HG03378 (cell line): ENCODE measurements at regions not wholly inside any gene's neighbourhood (a gene's known extent, or its start where the extent isn't known, plus 50 kb on each side); places are given as distances from the start of the nearest gene placed in this dataset.

Experiments used
- ATAC-seq: cut with Tn5 transposase; IDR thresholded peaks from one replicate; pipeline ENCODE4 v1.9.1; 2021; ENCODE audit warnings: mild to moderate bottlenecking, moderate library complexity; ENCODE audit not compliant: unreplicated experiment

DNA sequence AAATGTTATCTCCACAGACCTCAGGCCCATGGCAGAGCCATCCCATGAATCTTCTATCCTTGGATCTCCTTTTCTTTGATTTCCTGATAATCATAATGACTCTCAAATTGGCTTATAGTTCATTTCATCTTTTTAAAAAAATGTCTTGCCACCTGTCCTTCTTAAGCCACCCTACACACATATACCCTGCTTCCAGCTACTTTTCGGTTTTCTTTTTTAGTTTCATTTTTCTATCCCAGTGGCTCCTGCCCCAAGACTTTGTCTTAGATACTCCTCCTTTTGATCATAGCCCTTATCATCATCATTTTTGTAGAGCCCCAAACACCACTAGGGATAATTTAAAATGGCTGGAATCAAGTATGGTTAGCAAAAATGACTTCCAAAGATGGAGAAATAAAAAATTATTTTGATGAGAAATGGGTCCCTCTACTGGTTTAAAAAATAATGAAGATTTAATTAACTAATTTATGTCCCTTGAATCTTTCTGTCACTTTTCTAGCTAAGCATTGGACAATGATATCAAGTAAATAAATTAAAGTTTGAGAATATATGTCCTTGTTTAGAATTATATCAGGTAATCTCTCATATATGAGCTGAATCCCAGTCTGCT lies 277.3 kb upstream of the SEMA3D start:
- no peak for ATAC-seq

DNA sequence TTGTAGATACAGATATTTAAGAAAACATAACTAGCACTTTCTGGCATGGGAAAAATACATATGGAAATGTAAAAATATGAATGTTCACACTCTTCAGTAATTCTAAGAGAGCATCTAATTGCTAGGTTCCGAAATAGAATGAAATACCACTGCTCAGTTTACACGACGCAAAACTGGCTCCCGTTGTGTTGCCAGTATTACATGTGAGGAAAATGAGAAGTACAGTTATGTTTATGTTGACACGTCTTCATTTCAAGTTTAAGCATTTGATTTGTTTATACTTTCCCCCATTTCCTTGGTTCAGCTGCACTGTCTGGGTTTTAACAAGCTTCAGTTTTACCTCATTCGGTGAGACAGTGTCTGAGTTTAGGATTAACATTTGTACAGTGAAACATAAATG lies 275.8 kb upstream of the SEMA3D start:
- ATAC-seq = no peak

DNA sequence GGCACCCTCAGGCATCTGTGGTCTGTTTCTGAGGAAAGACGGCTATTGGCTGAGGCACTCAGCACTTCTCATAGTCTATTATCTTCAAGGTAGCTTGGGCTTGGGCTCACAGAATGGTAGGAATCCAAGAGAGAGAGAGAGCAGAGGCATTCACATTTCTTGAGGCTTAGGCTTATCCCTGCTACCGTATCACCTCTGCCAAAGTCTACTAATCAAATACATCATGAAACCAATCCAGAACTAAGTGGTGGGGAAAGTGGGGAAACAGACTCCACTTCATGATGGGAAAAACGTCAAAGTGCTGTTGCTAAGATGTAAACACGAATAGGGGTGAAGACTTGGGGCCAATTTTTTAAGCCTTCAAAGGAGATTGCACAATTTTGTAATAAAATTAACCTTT lies 271.1 kb upstream of the SEMA3D start:
- no peak for ATAC-seq

DNA sequence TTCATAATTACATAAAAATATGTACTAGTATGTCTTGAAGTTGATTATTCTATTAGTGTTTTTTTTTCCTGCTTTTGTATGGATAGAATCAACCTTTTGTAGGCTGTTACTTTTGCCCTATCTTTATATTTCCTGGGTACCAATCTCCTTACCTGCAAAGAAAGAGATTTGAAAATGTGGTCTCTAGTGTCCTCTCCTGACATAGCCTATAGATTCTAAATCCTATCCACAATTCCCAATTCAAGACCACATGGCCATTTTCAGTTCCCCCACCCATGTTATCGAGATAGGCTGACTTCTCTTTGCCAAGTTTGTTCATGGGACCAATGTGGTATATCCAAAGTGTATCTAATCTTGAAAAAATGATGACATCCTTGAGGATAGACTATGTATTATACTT lies 269.4 kb upstream of the SEMA3D start:
- ATAC-seq = no peak

DNA sequence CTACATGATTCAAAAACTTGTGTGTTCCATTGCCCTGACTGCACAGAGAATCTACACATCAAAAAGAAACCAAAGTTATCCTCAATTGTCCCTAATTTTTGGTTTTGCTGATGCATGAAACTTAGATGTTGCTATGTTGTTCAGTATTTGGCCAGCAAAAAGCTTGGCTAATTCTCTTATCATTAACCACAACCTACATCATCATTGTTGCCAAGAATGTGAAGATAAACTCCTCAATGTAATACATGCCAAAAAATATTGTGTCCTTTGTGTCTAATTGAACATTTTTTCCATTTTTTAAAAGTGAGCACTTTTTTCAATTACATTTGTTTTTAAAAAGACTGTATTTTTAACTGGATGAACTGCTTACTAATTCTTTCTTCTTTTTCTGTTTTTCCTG lies 268.0 kb upstream of the SEMA3D start:
- ATAC-seq = no peak

DNA sequence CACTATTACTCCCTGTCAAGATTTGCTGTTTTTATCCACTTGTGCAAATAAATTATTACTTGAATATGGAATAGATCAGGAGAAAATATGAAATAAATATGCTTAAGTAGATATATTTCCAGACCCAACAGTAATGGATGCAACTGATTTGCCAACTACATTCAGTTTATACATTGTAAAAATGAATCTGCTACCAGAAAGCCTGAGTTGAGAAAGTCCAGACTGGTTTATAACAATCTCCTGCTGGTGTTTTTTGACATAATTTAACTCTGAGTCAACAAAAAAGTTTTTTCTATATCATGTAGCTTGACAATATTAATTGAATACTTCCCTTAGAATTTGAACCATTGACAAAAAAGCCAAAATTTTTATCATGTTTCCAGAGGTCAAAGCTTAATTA lies 265.8 kb upstream of the SEMA3D start:
- no peak for ATAC-seq

DNA sequence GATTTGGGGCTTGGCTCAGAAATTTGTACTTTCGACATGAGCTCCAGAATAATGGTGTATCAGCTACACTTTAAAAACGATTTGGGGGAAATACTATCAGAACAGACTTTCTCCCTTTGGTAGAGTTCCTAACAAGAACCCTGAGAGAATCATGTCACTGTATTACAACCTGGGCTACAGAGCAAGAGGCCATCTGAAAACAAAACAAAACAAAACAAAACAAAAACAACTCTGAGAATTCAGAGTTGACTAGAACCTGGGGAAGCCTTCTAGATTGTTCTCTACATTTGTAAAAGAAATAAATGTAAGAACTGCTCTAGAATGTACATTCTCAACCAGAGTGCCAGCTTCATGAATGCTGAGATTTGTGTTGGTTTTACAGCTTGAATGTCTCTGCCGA lies 262.6 kb upstream of the SEMA3D start:
- no peak for ATAC-seq

DNA sequence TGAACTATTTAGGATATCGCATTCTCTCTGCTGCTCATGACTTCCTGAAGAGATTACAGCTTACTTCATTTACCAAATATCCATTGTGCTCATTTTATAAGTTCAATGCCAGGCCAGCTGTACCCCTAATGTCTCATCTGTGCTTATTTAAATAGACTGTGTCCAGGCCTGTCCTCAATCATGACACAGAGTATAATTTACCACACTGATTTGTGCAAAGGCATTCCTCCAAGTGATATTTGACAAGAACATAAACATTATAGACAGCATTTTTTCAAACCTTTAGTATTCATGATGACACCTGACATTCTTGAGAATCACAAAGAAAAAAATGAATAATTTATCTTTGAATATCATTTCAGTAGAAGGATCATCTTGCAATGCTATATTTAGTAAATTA lies 260.1 kb upstream of the SEMA3D start:
- ATAC-seq = no peak

DNA sequence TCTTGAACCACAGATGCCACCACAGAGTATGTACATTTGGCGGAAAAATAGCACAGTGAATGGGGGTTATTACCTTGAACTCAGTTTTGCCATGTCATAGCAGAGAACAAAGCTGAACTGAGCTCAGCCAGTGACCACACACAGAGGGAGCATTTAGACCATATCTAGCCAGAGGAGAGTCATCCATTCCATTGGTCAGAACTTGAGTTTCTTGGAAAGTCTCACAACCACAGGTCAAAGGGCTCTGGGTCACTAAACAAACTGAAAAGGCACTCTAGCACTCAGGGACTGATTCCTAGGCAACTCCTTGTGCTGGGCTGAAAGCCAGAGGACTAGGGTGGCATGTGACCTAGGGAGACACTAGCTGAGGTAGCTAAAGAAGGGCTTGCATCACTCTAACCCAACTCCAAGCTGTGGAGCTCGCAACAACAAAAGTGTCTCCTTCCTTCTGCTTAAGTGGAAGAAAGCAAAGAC lies 239.7 kb upstream of the SEMA3D start:
- no peak for ATAC-seq

DNA sequence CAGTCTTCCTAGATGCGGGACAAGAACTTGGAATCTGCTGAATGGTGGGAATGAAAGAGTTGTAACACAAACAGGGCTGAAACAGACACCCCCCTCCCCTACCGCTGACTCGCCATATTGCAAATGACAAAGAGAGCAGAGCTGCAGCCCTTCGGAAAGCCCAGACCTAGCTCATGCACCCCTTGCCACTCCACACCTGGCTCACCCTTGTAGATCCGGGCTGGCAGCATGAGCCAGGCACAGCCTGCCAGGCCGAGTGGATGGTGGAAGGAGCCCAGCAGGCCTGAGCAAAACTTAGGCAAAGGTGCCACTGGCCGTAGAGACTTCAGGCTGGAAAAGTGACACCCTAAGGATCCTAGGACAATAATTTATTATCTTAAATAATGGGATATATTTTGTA lies 237.4 kb upstream of the SEMA3D start:
- ATAC-seq = no peak

DNA sequence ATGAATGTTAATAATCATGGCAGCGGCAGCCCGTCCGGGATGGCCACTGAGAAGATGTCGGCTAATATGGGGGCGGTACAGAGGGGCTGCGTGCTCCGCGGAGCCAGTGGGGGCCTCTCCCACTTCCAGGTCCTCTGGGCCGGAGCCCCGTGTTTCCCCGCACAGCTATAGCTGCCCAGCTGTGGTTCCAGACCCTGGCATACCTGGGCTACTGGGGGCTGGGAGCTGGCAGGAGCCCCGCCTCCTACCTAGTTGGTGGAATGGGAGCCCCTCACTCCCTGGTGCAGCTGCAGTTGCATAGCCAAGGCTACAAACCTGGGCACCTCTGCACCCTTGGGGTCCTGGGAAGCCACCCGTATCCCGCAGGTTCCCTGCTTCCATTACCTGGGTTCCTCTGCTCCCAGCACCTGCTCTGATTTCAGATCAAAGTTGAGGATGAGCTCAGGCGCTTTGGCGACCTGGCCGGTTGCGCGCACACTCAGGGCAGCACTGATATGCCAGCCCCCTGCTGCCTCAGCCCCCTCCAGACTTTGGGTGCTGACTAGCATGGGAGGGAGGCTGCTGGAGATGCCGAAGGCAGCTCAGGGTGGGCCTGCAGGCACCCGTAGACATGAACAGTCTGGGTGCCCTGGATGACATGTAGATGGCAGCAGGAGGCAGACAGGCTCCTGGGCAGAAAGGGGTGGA lies 236.5 kb upstream of the SEMA3D start:
- no peak for ATAC-seq

DNA sequence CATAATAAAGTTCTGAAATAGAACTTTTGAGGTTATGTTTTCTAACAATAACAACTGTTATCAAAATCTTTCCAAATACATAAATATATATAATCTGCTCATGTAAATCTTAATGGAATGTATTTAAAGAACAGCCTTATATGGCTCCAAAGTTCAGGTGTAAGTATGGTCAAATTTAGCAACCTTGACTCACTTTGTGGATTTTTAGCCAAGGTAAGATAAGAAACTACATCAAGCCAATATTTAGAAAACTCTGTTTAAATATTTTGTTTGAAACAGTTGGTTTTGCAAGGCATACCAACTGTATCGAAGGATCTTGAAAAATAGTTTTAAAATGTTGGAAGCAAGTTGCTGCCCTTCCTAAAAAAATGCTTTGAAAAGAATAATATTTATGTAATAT lies 228.9 kb upstream of the SEMA3D start:
- no peak for ATAC-seq

DNA sequence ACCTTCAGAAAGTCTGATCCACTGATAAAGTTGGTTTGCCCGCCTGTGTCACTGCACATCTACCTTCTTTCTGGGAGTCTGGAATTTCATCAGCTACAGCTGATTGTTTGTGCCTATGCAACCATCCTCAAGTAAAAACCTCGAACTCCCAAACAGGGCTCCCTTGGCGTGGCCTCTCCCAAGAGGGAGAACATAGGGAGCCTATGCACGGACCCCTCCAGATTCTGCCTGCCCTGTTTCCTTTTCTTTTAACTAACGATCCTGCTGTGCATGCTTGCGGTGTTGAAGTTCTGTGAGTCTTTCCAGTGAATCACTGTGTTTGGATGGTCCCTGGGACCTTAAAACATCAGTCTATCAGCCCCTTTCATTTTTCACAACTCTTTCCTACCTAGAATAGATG lies 226.9 kb upstream of the SEMA3D start:
- ATAC-seq = no peak

DNA sequence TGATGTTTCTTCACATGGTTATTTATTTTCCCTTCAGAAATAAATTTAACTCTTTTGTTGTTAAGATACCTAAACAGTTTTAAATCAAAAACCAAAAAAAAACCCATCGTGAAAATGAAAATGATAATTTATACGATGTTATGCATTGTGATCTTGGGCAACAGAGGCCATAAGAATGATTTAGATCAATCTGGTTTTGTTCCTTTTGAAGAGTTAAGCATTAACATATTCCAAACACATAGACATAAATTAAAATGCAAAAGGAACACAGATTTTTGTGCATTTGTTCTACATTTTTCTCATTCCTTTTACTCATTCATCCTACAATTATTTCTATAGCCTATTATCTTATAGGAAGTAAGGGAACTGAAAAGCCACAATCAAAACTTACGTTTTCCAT lies 226.1 kb upstream of the SEMA3D start:
- ATAC-seq = no peak

DNA sequence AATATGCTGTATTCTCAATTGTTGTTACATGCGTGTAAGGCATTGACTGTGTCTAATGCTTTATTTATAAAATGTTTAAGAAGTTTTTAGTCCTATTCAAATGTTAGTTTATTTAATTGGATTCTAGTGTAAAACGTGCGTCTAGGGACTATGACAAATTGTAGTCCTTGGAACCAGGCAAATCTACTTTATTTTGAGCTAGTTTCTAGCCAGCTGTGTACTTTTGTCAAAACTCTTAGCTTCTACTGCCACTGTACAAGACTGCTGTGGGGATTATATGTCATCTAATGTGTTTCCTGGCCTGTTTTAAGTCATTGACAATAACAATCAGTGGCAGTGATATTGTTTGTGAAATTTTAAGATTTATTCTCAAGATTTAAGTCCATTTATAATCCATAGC lies 220.5 kb upstream of the SEMA3D start:
- no peak for ATAC-seq

DNA sequence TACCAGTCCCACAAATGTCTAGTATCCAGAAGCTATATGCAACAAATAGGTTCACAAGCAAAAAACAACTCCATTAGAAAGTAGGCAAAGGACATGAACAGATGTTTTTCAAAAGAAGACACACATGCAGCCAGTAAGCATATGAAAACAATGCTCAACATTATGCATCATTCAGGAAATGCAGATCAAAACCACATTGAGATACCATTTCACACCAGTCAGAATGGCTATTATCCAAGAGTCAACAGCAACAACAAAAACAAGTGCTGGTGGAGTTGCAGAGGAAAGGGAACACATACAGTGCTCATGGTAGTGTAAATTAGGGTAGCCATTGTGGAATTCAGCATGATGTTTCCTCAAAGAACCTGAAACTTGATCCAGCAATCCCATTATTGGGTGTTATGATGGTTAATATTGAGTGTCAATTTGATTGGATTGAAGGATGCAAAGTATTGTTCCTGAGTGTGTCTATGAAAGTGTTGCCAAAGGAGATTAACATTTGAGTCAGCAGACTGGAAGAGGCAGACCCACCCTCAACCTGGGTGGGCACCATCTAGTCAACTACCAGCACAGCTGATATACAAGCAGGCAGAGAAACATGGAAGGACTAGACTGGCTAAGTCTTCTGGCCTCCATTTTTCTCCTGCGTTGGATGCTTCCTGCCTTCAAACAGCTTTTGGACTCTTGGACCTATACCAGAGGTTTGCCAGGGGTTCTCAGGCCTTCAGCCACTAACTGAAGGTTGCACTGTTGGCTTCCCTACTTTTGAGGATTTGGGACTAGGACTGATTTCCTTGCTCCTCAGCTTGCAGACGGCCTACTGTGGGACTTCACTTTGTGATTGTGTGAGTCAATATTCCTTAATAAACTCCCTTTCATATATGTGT lies 218.4 kb upstream of the SEMA3D start:
- no peak for ATAC-seq

DNA sequence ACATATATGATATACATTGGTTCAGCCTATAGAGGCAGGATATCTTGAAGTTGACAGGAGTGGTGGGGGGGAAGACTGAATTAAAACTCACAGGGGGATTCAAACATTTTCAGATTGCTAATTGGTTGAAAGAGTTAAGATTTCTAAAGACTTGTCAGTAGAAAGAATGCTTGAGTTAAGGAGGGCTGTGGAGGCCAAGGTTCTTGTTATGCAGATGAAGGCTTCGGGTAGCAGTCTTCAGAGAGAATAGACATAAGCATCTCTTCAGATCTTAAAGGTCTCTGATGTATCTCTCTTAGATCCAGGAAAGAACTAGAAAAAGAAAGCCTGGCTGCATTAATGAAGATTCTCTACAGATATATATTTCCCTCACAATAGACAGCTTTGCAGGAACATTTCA lies 209.8 kb upstream of the SEMA3D start:
- no peak for ATAC-seq

DNA sequence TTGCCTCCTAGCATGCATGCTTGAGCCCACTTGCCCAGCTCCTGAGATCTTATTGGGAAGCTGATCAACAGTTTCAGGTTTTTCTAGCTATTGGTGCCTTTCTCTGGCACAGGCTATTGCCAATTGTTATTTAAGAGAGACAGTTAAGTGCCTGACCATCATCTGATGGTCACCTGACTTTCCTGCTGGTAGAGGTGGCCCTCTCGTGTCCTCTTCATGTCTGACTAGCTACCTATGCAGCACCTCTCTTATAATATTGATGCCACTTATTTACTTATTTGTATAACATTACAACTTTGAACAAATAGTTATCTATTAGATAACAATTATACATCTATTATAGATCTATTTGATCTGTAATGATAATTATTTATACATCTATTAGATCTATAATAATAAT lies 205.9 kb upstream of the SEMA3D start:
- no peak for ATAC-seq

DNA sequence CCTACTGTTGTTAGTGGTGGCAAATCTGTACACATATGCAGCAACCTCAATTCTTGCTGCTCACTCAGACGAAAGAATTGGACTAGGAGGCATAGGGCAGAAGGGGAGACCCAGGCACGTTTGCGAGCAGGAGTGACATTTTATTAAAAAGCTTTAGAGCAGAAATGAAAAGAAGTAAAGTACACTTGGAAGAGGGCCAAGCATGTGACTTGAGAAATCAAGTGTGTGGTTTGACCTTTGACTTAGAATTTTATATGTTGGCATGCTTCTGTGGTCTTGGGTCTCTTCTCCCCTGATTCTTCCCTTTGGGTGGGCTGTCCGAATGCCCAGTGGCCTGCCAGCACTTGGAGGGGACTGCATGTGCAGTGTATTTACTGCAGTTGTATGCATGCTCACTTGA lies 205.5 kb upstream of the SEMA3D start:
- no peak for ATAC-seq

DNA sequence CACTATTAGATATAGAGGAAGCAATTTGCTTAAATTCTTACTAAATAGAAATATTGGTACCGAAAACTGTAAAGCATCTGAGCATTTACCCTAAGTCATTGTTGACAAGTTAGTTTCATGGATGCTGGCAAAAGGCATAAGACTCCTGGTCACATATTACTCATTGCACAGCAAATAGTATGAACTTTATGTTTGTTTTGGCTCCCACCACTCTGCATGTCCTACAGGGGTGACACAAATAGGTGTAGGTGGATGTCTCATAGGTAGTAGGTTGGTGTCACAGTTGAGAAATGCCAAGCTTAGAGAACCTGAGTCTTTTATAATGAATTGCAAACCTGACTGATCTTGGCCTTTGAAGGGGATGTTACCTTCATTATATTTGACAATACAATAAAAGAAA lies 199.6 kb upstream of the SEMA3D start:
- no peak for ATAC-seq

DNA sequence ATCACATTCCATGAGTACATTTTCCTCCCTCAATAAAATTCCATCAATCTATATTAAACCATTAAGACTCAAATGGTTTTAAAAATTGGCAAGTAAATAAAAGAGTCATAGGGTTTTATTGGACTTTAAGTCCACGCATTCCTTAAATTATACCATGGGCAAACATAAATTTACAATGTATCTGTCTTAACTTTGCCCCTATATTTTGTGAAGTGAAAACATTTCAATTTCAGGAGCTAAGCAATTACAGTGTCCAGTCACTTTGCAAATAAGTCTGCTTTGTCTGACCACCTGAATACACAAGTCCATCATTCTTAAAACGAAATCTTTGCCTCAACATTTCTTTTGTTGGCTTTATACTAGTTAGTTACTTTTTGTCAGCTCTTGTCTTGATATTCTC lies 197.5 kb upstream of the SEMA3D start:
- ATAC-seq = no peak

DNA sequence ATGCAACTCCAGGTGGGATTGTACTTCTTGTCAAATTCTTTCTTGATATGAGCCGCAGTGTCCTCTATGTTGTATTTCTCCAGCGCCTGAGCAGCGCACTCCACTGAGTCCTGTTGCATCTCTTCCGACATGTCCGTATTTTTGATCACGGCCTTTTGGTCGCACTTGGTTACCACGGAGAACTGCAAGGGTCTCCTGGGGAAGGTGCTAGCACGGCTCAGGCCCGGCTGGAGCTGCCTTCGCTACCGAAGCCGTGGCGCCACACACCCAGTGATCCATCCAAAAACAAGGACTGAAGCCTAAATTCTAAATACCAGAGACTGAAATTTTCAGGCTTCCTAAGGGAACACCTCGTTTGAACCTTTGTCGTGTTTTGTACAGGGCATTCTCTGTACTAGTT lies 194.4 kb upstream of the SEMA3D start:
- ATAC-seq = no peak
